Caco-2 (cell line): ENCODE measurements at regions not wholly inside any gene's neighbourhood (a gene's known extent, or its start where the extent isn't known, plus 50 kb on each side); places are given as distances from the start of the nearest gene placed in this dataset.

ENCODE experiments used
- BruUV-seq: library from RNA; stranded (reverse); fragments of 400-500 nt; replicated peaks from 2 replicates; lab custom pipeline; 2021; lab: Mats Ljungman, UMichigan
- CTCF ChIA-PET: fragments of 300-600 bp; sonication (Branson Sonifier 250); formaldehyde crosslinking; loops from one replicate; lab custom pipeline; 2022; ENCODE audit warnings: antibody characterized with exemption; lab: Charles Lee
- POLR2A ChIA-PET: fragments of 300-600 bp; sonication (Branson Sonifier 250); formaldehyde crosslinking; loops from one replicate; lab custom pipeline; 2022; ENCODE audit warnings: antibody characterized with exemption; lab: Charles Lee
- DNase-seq, 2 experiments: peaks; one replicate each; pipeline versions ENCODE4 v3.0.0 to v3.0.0-alpha.2; 2020 to 2022
- H3K27me3 ChIP-seq: replicated peaks from 2 replicates; pipeline ENCODE4 v1.6.0; 2011; ENCODE audit warnings: low read length; ENCODE audit not compliant: control insufficient read depth, insufficient read depth
- H3K36me3 ChIP-seq: 2 replicates; pipeline ENCODE4 v1.5.1; 2011; ENCODE audit warnings: low read length; ENCODE audit not compliant: control insufficient read depth, insufficient read depth
- H3K4me1 ChIP-seq: fragments of 250-450 bp; sonication (Bioruptor Pico); 2 replicates; pipeline ENCODE4 v1.5.1; 2020; ENCODE audit warnings: mild to moderate bottlenecking
- H3K4me3 ChIP-seq: 2 replicates; pipeline ENCODE4 v1.5.1; 2011; ENCODE audit warnings: low read depth, mild to moderate bottlenecking, control low read depth, low read length
- H3K9me3 ChIP-seq: fragments of 250-450 bp; sonication (Bioruptor Pico); 2 replicates; pipeline ENCODE4 v1.5.1; 2020; ENCODE audit warnings: mild to moderate bottlenecking, moderate library complexity
- H3K27ac Mint-ChIP-seq: one replicate; pipeline ENCODE4 v1.8.0; 2022; ENCODE audit warnings: mixed read lengths; ENCODE audit not compliant: unreplicated experiment
- H3K27me3 Mint-ChIP-seq: one replicate; pipeline ENCODE4 v1.8.0; 2022; ENCODE audit warnings: mixed read lengths; ENCODE audit not compliant: insufficient read depth, unreplicated experiment
- H3K36me3 Mint-ChIP-seq: one replicate; pipeline ENCODE4 v1.8.0; 2022; ENCODE audit warnings: mild to moderate bottlenecking, mixed read lengths; ENCODE audit not compliant: insufficient read depth, unreplicated experiment
- H3K4me1 Mint-ChIP-seq: one replicate; pipeline ENCODE4 v1.8.0; 2022; ENCODE audit warnings: low read depth, mixed read lengths; ENCODE audit not compliant: unreplicated experiment
- H3K4me3 Mint-ChIP-seq: one replicate; pipeline ENCODE4 v1.8.0; 2022; ENCODE audit warnings: mild to moderate bottlenecking, moderate library complexity, mixed read lengths; ENCODE audit not compliant: unreplicated experiment
- H3K9me3 Mint-ChIP-seq: one replicate; pipeline ENCODE4 v1.8.0; 2022; ENCODE audit warnings: mixed read lengths; ENCODE audit not compliant: unreplicated experiment
- CTCF ChIP-seq, 2 experiments: fragments of 200-600 bp in 1 of 2; IDR thresholded peaks; 1 replicate in 1 of 2; 2 replicates in 1 of 2; pipeline versions ENCODE4 v1.5.1 to v1.8.0; 2011 to 2022; ENCODE audit warnings: antibody characterized with exemption in 1 of 2, control low read depth in 1 of 2, inconsistent platforms in 1 of 2, low read depth in 1 of 2, low read length in 1 of 2, mild to moderate bottlenecking in 1 of 2, moderate library complexity in 1 of 2; ENCODE audit not compliant: insufficient read depth in 1 of 2, severe bottlenecking in 1 of 2, unreplicated experiment in 1 of 2
- intact Hi-C: fragments of 100-400 bp; cut with micrococcal nuclease; formaldehyde crosslinking; loops from one replicate; pipeline ENCODE4 v1.10.0; 2022; ENCODE audit not compliant: unreplicated experiment

DNA sequence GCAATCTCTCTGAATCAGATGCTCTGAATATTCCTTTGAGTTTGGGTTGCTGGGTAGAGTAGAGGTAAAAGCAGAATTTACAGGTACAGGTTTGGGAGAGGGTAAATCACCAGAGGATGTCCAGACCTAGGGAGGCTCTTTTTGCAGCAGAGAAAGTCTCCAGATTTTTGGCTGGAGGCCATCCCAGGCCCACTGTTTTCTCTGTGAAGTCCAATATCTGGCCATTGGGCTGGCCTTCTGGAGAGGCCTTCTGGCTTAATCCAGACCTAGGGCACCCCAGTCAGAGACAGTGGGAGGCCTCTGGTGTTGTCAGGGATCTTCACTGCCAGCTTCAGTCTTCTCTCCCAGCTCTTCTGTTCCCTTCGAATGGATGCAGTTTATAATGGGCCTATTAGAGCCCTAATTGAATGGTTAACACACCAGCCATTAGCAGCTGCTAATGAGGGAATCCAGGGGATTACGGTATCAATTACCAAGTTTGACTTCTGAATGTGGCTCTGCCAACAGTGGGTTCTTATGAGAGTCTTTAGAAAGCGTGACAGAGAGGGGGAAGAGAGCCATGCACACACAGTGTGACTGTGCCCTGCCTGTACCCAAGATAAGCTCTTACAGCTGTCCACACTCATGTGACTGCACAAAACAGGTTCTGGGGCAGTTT lies 183.1 kb downstream of the EMP1 start:
- H3K36me3 ChIP-seq: no peaks in the 10 kb centered on the region
- H3K9me3 ChIP-seq: peaks cover 20% of the 10 kb centered on the region
- Mint-ChIP-seq H3K4me1 (peaks cover 28% of the 10 kb centered on the region), H3K9me3 (peaks cover 33% of the 10 kb centered on the region), H3K4me3 (no peak overlapping the region), H3K36me3 (no peaks in the 10 kb centered on the region), H3K27ac (no peak overlapping the region), H3K27me3 (no peaks in the 10 kb centered on the region)
- ChIA-PET POLR2A (no interaction called here), CTCF (no interaction called here)
- H3K4me3 ChIP-seq: no peak overlapping the region
- TF ChIP-seq CTCF (IDR thresholded peaks at IDR 0.05; ENCODE audit: insufficient read depth in 1 of 2, low read depth in 1 of 2, low read length in 1 of 2, severe bottlenecking in 1 of 2, unreplicated experiment in 1 of 2): no peak
- H3K27me3 ChIP-seq: no peaks in the 10 kb centered on the region
- BruUV-seq: no TSS peak
- H3K4me1 ChIP-seq: peaks cover 49% of the 10 kb centered on the region
- intact Hi-C loops: no loop called here
- DNase-seq: no peak

DNA sequence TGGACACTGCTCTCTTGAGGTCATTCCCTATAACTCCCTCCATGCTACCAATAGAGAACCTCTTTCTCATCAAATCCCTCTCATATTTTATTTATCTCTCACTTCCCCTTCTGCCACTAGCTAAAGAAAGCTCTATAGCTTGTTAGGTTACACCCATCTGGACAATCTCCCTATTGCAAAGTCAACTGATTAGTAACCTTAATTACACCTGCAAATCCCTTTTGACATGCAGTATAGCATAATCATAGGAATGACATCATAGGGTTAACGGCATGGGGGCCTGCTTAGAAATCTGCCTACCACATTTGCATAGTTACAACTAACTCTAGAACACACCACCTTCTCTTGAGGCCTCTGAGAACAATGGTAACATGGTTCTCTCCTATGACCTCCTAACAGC lies 181.2 kb downstream of the EMP1 start:
- no peak for DNase-seq
- Mint-ChIP-seq H3K4me1 (peaks cover 20% of the 10 kb centered on the region), H3K9me3 (peaks cover 32% of the 10 kb centered on the region), H3K36me3 (no peaks in the 10 kb centered on the region), H3K4me3 (no peak overlapping the region), H3K27ac (peak overlapping the region; percentile 25), H3K27me3 (no peaks in the 10 kb centered on the region)
- no peak for TF ChIP-seq CTCF (IDR thresholded peaks at IDR 0.05; ENCODE audit: insufficient read depth in 1 of 2, low read depth in 1 of 2, low read length in 1 of 2, severe bottlenecking in 1 of 2, unreplicated experiment in 1 of 2)
- no peak overlapping the region for H3K4me3 ChIP-seq
- no peaks in the 10 kb centered on the region for H3K27me3 ChIP-seq
- ChIA-PET POLR2A (no interaction called here), CTCF (no interaction called here)
- H3K9me3 ChIP-seq: 0 out of 2 replicates have a peak, but pooled peaks cover 6% of the 10 kb centered on the region
- BruUV-seq: TSS peak; percentile 86
- no peaks in the 10 kb centered on the region for H3K36me3 ChIP-seq
- H3K4me1 ChIP-seq: peaks cover 35% of the 10 kb centered on the region
- intact Hi-C loops: no loop called here

DNA sequence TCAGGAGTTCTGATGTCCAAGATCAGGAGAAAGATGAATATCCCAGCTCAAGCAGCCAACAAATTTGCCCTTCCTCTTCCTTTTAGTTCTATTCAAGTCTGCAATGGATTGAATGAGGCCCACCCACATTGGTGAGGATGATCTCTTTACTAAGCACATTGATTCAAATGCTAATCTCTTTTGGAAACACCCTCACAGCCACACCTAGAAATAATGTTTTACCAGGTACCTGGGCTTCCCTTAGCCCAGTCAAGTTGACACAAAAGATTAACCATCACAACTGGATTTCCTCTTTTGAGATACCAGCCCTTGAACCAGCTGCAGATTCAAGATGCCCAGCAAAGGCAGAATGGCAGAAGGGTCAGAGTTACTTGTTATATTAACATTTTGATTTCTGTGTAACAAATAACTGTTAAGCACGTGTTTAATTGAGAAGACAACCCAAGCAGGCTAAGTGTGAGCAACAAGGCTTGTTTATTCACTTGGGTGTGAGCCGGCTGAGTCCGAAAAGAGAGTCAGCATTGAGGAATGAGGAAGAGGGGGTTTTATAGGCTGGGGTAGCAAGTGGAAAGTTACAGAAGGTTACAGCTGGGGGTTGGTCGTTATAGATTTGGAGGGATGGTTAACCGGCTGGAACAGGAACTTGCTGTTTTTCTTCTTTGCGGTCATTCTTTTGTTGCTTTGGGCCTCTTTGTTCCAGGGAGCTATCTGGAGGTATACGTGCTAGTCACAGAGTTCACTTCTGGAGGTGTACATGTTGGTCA lies 180.3 kb downstream of the EMP1 start:
- TF ChIP-seq CTCF (IDR thresholded peaks at IDR 0.05; ENCODE audit: insufficient read depth in 1 of 2, low read depth in 1 of 2, low read length in 1 of 2, severe bottlenecking in 1 of 2, unreplicated experiment in 1 of 2): no peak
- H3K36me3 ChIP-seq: no peaks in the 10 kb centered on the region
- Mint-ChIP-seq H3K9me3 (peaks cover 24% of the 10 kb centered on the region), H3K4me1 (peaks cover 14% of the 10 kb centered on the region), H3K27ac (peak overlapping the region; percentile 25), H3K4me3 (peak overlapping the region; percentile 12), H3K36me3 (no peaks in the 10 kb centered on the region), H3K27me3 (no peaks in the 10 kb centered on the region)
- H3K4me1 ChIP-seq: peaks cover 28% of the 10 kb centered on the region
- H3K9me3 ChIP-seq: 0 out of 2 replicates have a peak, but pooled peaks cover 3% of the 10 kb centered on the region
- no peaks in the 10 kb centered on the region for H3K27me3 ChIP-seq
- intact Hi-C loops: no loop called here
- ChIA-PET POLR2A (no interaction called here), CTCF (no interaction called here)
- peak; percentile 36 to 58 for DNase-seq
- no TSS peak for BruUV-seq
- no peak overlapping the region for H3K4me3 ChIP-seq
